WI38 (cell line): ENCODE measurements at regions not wholly inside any gene's neighbourhood (a gene's known extent, or its start where the extent isn't known, plus 50 kb on each side); places are given as distances from the start of the nearest gene placed in this dataset.

Experiments used
- H3K4me3 ChIP-seq: 2 replicates; pipeline ENCODE4 v1.5.1; 2011; ENCODE audit warnings: low read depth, mild to moderate bottlenecking, control low read depth, low read length
- CTCF ChIP-seq: IDR thresholded peaks from 2 replicates; pipeline ENCODE4 v1.5.1; 2012; ENCODE audit warnings: low read depth, mild to moderate bottlenecking, control low read depth, low read length

GRCh38 chr10:117784776-117785175, 242.2 kb downstream of the EMX2 start:
- no peak for TF ChIP-seq CTCF
- H3K4me3 ChIP-seq: no peak overlapping the region

- H3K4me3 ChIP-seq: no peak overlapping the region
- TF ChIP-seq CTCF: no peak
Observed at GRCh38 chr10:117788911-117789310, 246.4 kb downstream of the EMX2 start.

- no peak for TF ChIP-seq CTCF
Observed at GRCh38 chr10:117790179-117790578, 247.6 kb downstream of the EMX2 start.

GRCh38 chr10:117790621-117791020, 248.1 kb downstream of the EMX2 start:
- TF ChIP-seq CTCF: no peak
- H3K4me3 ChIP-seq: no peak overlapping the region

More at GRCh38 chr10:117790179-117790578, 247.6 kb downstream of the EMX2 start:
- no peak overlapping the region for H3K4me3 ChIP-seq

GRCh38 chr10:117792214-117792613, 249.7 kb downstream of the EMX2 start:
- no peak for TF ChIP-seq CTCF
- H3K4me3 ChIP-seq: no peak overlapping the region

- no peak for TF ChIP-seq CTCF
- no peak overlapping the region for H3K4me3 ChIP-seq
Observed at GRCh38 chr10:117796130-117796745, 250.5 kb downstream of the RAB11FIP2 start.

- no peak for TF ChIP-seq CTCF
- no peak overlapping the region for H3K4me3 ChIP-seq
Observed at GRCh38 chr10:117797296-117797695, 249.4 kb downstream of the RAB11FIP2 start.
